OCI-LY7 (cell line): ENCODE measurements at regions not wholly inside any gene's neighbourhood (a gene's known extent, or its start where the extent isn't known, plus 50 kb on each side); places are given as distances from the start of the nearest gene placed in this dataset.

Experiments
- BruUV-seq: library from RNA; stranded (reverse); fragments of 400-500 nt; replicated peaks from 2 replicates; lab custom pipeline; 2021; lab: Mats Ljungman, UMichigan
- CTCF ChIA-PET: fragments of 300-600 bp; sonication (Branson Sonifier 250); formaldehyde crosslinking; loops from one replicate; lab custom pipeline; 2022; ENCODE audit warnings: antibody characterized with exemption; ENCODE audit not compliant: unreplicated experiment; lab: Charles Lee
- POLR2A ChIA-PET: fragments of 300-600 bp; sonication (Branson Sonifier 250); formaldehyde crosslinking; loops from one replicate; lab custom pipeline; 2022; ENCODE audit warnings: antibody characterized with exemption; lab: Charles Lee
- DNase-seq: peaks from one replicate; pipeline ENCODE4 v3.0.0-alpha.2; 2015; ENCODE audit warnings: low spot score
- H2AFZ ChIP-seq: fragments of 200-600 bp; sonication (generic), shearing (Covaris generic); 2 replicates; pipeline ENCODE4 v1.6.1; 2014; ENCODE audit warnings: mild to moderate bottlenecking, antibody characterized with exemption, low read length, moderate library complexity
- H3K27ac ChIP-seq: fragments of 200-600 bp; sonication (generic); 2 replicates; pipeline ENCODE4 v1.5.1; 2014; ENCODE audit warnings: mixed run types, low read depth, mild to moderate bottlenecking, moderate library complexity, low read length, inconsistent platforms; ENCODE audit not compliant: poor library complexity, severe bottlenecking
- H3K36me3 ChIP-seq: fragments of 200-600 bp; sonication (generic); 2 replicates; pipeline ENCODE4 v1.6.1; 2014; ENCODE audit warnings: mild to moderate bottlenecking, antibody characterized with exemption, low read length, moderate library complexity, mixed read lengths; ENCODE audit not compliant: insufficient read depth
- H3K4me1 ChIP-seq: fragments of 200-600 bp; sonication (generic); 2 replicates; pipeline ENCODE4 v1.5.1; 2014; ENCODE audit warnings: mild to moderate bottlenecking, low read length; ENCODE audit not compliant: insufficient read depth, poor library complexity, severe bottlenecking
- H3K4me2 ChIP-seq: fragments of 200-600 bp; sonication (generic); 2 replicates; pipeline ENCODE4 v1.6.1; 2014; ENCODE audit warnings: mild to moderate bottlenecking, low read length
- H3K4me3 ChIP-seq: fragments of 200-600 bp; sonication (generic); 2 replicates; pipeline ENCODE4 v1.5.1; 2014; ENCODE audit warnings: mild to moderate bottlenecking, low read depth, low read length; ENCODE audit not compliant: poor library complexity, severe bottlenecking
- H3K79me2 ChIP-seq: fragments of 200-600 bp; sonication (generic); 2 replicates; pipeline ENCODE4 v1.6.1; 2016; ENCODE audit warnings: low read depth, mild to moderate bottlenecking, low read length, moderate library complexity, mixed read lengths; ENCODE audit not compliant: insufficient read depth
- H3K9me2 ChIP-seq: fragments of 200-600 bp; sonication (generic); 2 replicates; pipeline ENCODE4 v1.6.1; 2016; ENCODE audit warnings: mild to moderate bottlenecking, low read length, mixed read lengths; ENCODE audit not compliant: insufficient read depth
- H3K9me3 ChIP-seq: fragments of 200-600 bp; sonication (generic); 2 replicates; pipeline ENCODE4 v1.6.1; 2014; ENCODE audit warnings: mild to moderate bottlenecking, mixed run types, low read length, mixed read lengths
- H4K20me1 ChIP-seq: fragments of 200-600 bp; sonication (generic); 2 replicates; pipeline ENCODE4 v1.6.1; 2014; ENCODE audit warnings: mild to moderate bottlenecking, antibody characterized with exemption, low read length, moderate library complexity, mixed read lengths; ENCODE audit not compliant: insufficient read depth
- CTCF ChIP-seq: fragments of 200-600 bp; sonication (generic); conservative IDR thresholded peaks from 2 replicates; pipeline ENCODE4 v1.5.1; 2014; ENCODE audit warnings: mild to moderate bottlenecking, antibody characterized with exemption, low read length, moderate library complexity, mixed read lengths
- EZH2phosphoT487 ChIP-seq: fragments of 200-600 bp; sonication (generic); IDR thresholded peaks from 2 replicates; pipeline ENCODE4 v1.6.1; 2018; ENCODE audit warnings: low read depth, borderline replicate concordance, mild to moderate bottlenecking, mixed run types, antibody characterized with exemption, low read length, moderate library complexity, mixed read lengths
- intact Hi-C: fragments of 100-400 bp; cut with micrococcal nuclease; formaldehyde crosslinking; loops from one replicate; pipeline ENCODE4 v1.10.0; 2022; ENCODE audit not compliant: unreplicated experiment

- Histone ChIP-seq H3K9me2 (no peaks in the 10 kb centered on the region), H3K36me3 (no peaks in the 10 kb centered on the region), H4K20me1 (no peaks in the 10 kb centered on the region), H3K4me3 (no peak overlapping the region), H3K4me2 (no peak overlapping the region), H3K27ac (no peak overlapping the region), H3K4me1 (no peaks in the 10 kb centered on the region), H3K79me2 (no peaks in the 10 kb centered on the region), H2AFZ (no peak overlapping the region), H3K9me3 (no peaks in the 10 kb centered on the region)
- intact Hi-C loops: no loop called here
- POLR2A ChIA-PET: no interaction called here
- CTCF ChIA-PET: no interaction called here
- no peak for DNase-seq
- no peak for TF ChIP-seq EZH2phosphoT487
- TF ChIP-seq CTCF: no peak
- BruUV-seq: no TSS peak
These were observed 520.5 kb downstream of the TDRD15 start for GRCh38 chr2:21644266-21644665.

- ChIA-PET POLR2A (no interaction called here), CTCF (no interaction called here)
- Histone ChIP-seq H3K4me2 (no peak overlapping the region), H2AFZ (no peak overlapping the region), H3K9me3 (no peaks in the 10 kb centered on the region), H3K4me1 (no peaks in the 10 kb centered on the region), H3K4me3 (no peak overlapping the region), H3K27ac (no peak overlapping the region), H3K79me2 (no peaks in the 10 kb centered on the region), H3K9me2 (no peaks in the 10 kb centered on the region), H4K20me1 (no peaks in the 10 kb centered on the region), H3K36me3 (no peaks in the 10 kb centered on the region)
- intact Hi-C loops: no loop called here
- no peak for DNase-seq
- BruUV-seq: no TSS peak
- no peak for TF ChIP-seq CTCF
- TF ChIP-seq EZH2phosphoT487: no peak
These were observed 522.6 kb downstream of the TDRD15 start for GRCh38 chr2:21646345-21646744.

- H2AFZ ChIP-seq: no peak overlapping the region
- TF ChIP-seq CTCF (no peak), EZH2phosphoT487 (no peak)
- DNase-seq: no peak
- H3K4me2 ChIP-seq: no peak overlapping the region
- no peaks in the 10 kb centered on the region for H3K9me3 ChIP-seq
- ChIA-PET CTCF (no interaction called here), POLR2A (no interaction called here)
- no peaks in the 10 kb centered on the region for H3K4me1 ChIP-seq
- H3K4me3 ChIP-seq: no peak overlapping the region
- H4K20me1 ChIP-seq: no peaks in the 10 kb centered on the region
- no peak overlapping the region for H3K27ac ChIP-seq
- BruUV-seq: no TSS peak
- H3K79me2 ChIP-seq: no peaks in the 10 kb centered on the region
- intact Hi-C loops: no loop called here
- no peaks in the 10 kb centered on the region for H3K9me2 ChIP-seq
- H3K36me3 ChIP-seq: no peaks in the 10 kb centered on the region
These were observed 526.8 kb downstream of the TDRD15 start for GRCh38 chr2:21650569-21650968.
